GM18508 (cell line): ENCODE measurements at regions not wholly inside any gene's neighbourhood (a gene's known extent, or its start where the extent isn't known, plus 50 kb on each side); places are given as distances from the start of the nearest gene placed in this dataset.
"Not testable (repeated sequence)": the region's sequence is repeated elsewhere in the genome, so short reads cannot be mapped to it uniquely, and the experiment has no call there.

ENCODE experiments used
- ATAC-seq: cut with Tn5 transposase; IDR thresholded peaks from one replicate; pipeline ENCODE4 v1.9.1; 2021; ENCODE audit warnings: moderate number of reproducible peaks; ENCODE audit not compliant: insufficient read depth, unreplicated experiment

- not testable (repeated sequence) for ATAC-seq
Observed at GRCh38 chr2:16345231-16345630, 320.4 kb downstream of the CYRIA start.

DNA sequence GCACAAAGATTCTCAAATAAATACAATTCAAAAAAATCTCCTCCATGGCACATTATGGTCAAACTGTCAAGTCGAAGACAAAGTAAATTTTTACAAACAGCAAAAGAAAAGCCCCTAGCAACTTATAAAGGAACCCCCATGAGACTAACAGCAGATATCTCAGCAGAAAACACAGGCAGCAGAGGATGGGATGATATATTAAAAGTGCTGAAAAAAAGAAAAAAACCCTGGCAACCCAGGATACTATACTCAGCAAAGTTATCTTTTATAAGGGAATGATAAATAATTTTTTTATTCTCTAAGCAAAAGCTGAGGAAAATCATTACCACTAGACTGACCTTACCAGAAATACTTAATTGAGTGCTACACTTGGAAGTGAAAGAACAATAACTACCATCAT is 326.4 kb downstream of the CYRIA start:
- no peak for ATAC-seq

- no peak for ATAC-seq
Observed at GRCh38 chr2:16338026-16338425, 327.6 kb downstream of the CYRIA start.

GRCh38 chr2:16336916-16337315 is 328.7 kb downstream of the CYRIA start:
- no peak for ATAC-seq

DNA sequence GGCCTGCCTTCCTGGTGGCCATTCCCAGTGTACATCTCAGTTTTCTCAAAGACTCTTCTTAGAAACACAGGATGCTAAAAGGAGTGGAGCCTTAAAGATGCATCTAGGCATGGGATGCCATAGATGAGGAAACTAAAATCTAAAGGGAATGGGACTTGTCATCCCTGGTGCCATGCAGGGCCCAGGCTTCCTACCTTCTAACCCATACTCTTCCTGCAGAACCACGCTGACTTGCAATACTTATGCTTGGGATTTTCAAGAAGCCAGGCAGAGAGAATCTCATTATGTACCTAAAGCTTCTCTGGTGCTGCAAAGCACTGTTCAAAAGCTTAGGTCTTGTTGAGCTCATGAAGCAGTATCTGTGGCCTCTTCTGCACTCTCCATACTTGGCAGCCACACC is 329.1 kb downstream of the CYRIA start:
- ATAC-seq = no peak

DNA sequence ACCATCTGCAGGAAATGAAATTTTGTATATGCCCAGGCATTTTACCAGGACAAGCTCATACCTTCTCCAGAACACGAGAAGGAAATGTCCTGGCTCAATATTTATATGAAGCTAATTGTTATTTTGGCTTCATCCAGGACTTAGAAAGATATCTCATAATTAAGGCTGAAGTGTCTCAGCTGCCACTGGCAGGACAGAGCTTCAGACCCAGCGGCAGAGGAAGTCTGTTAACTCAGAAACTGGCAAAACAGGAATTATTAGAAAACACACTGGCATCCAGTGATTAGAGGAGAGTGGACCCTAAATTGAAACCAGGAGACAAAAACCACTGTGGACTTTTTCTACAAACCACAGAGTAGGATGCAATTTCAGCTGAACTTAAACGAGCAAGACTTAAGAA is 329.7 kb downstream of the CYRIA start:
- no peak for ATAC-seq

DNA sequence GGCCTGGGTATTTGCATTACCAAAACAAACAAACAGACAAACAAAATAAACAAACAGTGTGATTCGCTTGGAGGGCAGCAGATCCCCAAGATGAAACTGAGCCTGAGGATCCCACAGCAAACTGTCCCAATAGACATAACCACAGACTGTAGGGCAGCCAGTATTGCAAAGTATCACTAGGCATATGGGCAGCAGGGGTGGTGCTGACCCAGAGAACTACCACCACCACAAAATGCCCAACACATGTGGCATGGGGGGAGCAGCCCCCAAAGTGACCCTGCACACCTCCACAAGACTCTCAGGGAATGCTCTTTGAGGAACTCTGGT is 330.1 kb downstream of the CYRIA start:
- ATAC-seq = no peak

DNA sequence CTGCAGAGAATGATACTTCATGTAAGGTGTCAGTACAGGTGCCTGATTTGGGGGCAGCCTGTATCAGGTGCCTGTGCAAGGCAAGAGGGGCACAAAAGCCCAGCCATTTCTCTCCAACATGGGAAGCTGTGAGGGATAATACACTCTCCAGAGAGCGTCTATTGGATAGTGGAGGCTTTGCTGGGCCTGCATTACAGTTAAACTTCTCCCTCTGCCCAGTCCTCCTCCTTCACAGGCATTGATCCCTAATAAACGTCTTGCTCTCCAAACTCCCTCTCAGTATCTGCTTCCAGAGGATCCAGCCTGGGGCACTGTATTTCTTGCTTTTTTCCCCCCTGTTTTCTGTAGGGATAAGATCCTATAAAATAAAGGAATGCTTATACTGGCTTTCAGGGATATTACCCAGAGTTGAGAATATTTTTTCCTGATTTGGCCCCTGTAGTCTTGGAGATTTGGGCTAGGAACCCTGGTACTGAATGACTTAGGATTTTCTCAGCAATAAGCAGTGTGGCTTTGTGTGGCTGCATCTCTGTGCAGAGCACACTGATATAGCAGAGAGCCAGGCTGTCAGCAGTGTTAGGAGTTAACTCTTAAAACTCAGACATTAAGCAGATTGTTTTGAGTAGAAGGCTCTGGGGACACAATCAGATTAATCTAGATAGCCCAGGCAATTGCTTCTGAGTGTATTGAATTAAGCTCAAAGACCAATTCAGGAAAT is 330.6 kb downstream of the CYRIA start:
- no peak for ATAC-seq

DNA sequence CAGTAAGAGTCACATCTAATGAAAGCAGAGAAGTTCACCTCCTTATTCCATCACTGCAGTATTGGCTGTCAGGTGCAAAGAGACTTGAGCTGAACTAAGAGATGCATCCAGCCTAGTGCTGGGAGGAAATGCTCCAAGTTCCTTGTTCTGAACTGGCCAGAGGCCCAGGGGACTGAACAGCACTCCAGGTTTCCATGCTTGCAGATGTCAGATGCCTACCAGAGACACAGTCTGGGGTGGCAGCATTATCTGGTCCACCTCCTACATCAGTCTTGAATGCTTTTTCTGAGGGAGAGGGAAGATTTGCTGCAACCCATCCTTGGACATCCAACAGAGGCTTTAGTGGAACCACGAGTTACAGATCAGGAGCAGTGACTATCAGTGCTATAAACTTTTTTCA is 331.3 kb downstream of the CYRIA start:
- no peak for ATAC-seq

GRCh38 chr2:16333681-16334080 is 332.0 kb downstream of the CYRIA start:
- no peak for ATAC-seq

GRCh38 chr2:16332681-16333557 is 332.7 kb downstream of the CYRIA start:
- ATAC-seq = no peak

DNA sequence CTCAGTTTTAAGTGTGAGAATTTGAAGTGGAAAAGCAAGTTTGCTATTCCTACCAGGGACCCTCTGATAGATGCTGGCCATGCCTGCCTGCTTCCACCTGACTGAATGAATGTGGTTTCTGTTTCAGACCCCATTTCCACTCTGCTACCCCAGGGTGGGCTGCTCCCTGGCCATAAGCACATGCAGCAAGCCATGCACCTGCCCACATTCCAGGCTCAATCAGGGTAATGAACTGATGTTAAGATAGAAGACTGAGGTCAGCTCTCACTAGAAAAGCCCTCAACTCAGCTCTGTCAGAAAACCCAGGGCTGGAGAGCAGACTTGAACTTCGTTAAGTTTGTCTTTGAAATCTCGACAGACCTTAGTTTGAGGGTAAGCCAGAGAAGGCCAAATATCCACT is 333.9 kb downstream of the CYRIA start:
- no peak for ATAC-seq

DNA sequence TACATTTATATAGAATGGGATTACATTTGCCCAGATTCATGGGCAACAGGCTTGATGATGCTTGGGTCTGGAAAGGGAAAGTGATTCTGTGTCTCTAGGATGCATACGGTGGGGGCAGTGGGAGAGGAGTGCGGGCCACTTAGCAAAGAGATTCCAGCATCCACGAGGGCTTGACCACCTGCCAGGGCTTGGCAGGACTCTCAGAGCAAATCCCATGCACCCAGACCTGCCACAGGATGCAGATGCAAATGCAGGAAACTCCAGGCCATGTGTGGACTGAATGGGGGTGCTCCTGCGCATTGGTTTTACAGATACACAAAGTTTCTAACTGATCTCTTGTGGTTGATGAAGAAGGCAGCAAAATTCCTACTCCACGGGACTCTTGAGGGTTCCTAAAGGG is 334.7 kb downstream of the CYRIA start:
- no peak for ATAC-seq

- ATAC-seq = no peak
Observed at GRCh38 chr2:16330571-16330970, 335.1 kb downstream of the CYRIA start.

GRCh38 chr2:16330012-16330411 is 335.6 kb downstream of the CYRIA start:
- ATAC-seq = no peak

GRCh38 chr2:16329421-16329820 is 336.2 kb downstream of the CYRIA start:
- ATAC-seq = no peak

DNA sequence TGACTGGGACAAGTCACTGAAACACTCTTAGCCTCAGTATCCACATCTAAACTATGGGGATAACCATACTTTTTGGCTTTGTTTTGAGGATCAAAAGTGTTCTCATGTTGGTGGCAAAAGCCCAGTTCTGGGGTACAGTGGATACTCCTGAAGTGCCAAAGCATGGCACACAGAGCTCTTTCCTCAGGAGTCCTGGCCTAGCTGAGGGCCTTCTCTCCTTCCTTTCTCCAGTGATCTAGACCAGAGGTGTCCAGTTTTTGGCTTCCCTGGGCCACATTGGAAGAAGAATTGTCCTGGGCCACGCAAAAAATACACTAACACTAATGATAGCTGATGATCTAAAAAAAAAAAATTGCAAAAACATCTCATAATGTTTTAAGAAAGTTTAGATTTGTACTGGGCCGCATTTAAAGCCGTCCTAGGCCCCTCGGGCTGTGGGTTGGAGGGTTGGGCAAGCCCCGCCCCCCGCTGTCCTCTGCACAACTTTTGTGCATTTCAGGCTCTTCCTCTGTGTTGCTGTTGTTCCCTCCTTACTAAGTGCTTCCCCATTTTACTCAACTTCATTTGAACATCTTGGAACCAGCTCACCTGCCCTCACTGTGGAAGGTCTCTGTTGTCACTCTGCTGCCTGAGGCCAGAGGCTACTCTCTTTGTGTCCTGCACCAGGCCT is 337.0 kb downstream of the CYRIA start:
- no peak for ATAC-seq

DNA sequence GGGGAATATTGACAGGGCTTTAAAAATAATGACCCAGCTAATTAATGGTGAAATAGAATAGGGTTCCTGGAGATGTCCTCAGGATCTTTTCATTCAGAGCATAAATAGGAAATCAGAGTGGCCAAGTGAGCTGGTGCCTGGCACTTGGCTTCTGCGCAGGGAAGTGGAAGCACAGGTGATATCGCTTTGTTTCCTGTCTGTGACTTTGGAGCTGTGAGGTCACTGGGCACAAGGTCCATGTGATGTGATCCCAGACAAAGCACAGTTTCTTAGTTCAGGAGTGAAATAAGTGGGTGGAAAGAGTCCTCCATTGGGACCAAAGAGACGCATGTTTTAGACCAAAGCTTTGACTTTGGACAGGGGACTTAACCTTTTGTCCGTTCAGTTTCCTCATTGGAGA is 338.3 kb downstream of the CYRIA start:
- ATAC-seq = no peak

DNA sequence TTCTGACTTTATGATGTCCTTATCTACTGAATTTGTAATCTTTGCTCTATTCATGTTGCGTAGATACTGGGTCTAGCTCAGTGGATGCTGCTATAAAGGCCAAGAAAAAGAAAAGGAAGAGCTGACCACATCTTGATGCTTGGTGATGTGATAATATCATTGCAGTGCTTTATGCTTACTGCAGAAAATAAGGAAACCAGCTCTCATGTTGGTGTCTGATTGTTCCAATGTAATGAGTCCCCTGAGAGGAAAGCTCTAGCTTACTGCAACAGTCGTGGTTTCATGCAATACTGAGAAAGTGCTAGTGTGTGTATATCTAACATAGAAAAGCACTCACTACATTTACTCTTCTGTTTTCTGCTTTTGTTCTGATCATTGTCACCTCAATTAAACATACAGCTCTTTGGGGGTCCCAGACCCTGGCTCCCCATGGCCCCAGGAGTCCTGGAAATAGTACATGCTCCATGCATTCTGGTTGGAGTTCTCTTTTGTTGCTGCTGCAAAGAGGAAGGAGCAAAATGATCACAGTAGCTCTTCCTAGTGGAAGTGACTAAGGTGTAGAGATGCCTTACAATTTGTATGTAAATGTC is 338.8 kb downstream of the CYRIA start:
- ATAC-seq = no peak

- no peak for ATAC-seq
Observed at GRCh38 chr2:16325976-16326510, 339.6 kb downstream of the CYRIA start.
